Left kidney (tissue), 1 donor: ENCODE measurements at regions not wholly inside any gene's neighbourhood (a gene's known extent, or its start where the extent isn't known, plus 50 kb on each side); places are given as distances from the start of the nearest gene placed in this dataset.

Source experiments
- DNase-seq: peaks from one replicate; pipeline ENCODE4 v3.0.0-alpha.2; 2013

DNA sequence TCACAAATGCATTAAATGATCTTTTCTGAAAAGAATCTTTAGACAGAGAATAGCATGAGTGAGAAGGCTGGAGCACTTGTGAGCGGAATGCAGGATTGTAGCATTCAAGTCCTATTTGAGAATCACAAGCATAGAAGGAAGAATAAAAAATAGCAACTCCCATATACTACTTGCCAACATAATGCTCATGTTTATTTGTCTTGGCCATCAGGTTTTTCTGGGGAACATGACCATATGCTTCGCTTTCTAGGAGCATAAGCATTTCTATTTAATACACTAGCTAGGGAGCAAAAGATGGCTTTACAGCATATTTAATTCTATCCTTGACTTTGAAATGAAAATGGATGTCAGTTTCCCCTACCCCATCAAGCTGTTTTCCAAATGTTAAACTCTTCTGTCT lies 170.3 kb upstream of the MITF start:
- DNase-seq = no peak

DNA sequence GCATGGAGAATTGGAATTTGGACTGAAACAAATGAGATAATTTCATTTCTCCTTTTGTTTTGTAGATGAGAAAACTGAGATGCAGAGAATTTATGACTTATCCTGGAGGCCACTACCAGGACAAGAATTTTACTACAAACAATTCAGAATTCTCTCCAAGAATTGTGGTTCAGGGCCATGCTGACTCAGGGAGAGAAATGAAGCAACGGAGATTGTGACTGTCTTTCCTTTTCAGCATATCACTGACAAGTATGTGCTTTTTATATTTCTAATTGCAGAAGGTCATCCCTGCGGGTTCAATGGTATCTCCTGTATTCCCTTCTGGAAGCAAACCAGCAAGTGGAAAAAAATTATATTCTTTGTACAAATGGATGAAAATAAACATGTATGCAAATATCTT lies 170.8 kb upstream of the MITF start:
- DNase-seq = no peak

DNA sequence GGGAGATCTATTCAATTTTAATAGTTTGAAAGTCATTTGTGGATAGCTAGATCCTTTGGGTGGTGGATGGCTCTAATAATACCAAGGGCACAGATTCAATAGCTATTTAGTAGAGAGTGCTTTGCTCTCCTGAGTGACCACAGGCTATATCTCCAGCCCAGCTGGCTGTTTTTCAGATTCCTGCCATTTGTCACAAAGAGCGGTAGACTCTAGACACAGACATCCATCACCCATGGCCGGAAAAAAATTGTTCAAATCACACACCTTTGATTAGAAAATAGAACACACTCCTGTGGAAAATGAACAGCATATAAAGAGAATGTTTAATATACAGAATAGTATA lies 171.6 kb upstream of the MITF start:
- DNase-seq = no peak

DNA sequence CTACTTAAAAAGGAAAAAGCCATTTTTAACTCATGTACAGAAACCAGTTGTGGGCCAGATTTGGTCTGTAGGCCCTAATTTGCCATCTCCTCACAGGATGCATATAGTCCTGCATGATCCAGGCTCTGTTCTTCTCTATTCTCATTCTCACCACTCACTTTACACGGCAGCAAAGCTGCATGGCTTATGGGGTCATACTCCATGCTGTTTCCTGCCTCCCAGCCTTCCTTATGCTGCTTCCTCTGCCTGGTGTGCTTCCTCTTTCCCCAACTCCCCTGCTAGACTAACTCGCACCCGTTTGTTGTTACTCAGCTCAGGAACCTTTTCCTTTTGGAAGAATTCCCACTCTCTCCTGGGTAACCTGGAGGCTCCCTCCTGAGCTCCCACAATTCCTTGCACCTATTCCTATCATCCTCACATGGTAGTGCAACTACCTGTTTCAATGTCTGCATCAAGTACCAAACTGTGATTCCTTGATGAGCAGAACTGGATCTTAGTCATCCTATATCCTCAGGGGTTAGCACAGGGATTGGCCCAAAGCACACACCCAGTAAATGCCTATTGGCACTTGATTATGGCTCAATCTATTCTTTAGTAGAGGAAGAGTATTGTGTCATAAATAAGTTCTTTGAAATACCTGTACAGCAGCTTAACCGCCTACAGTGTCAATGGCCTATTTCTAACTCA lies 172.1 kb upstream of the MITF start:
- DNase-seq = no peak

DNA sequence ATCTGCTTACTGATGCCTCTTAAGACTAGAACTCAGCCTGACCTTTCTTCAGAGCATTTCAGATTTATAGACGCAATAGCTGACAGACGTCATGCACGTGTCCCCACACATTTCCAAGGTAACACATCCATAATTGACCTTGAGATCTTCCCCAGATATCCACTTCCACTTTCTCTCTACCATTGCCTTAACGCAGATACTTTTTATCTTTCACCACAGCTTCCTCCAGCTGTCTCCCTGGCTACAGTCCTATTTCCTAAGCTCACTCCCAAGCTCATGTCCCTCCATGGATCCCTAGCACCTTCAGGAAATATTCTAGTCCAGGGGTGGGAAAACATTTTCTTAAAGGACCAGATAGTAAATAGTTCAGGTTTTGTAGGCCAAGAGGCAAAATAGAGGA lies 173.0 kb upstream of the MITF start:
- DNase-seq = no peak

- no peak for DNase-seq
Observed at GRCh38 chr3:69565316-69565715, 173.9 kb upstream of the MITF start.

GRCh38 chr3:69563981-69564380 lies 175.3 kb upstream of the MITF start:
- DNase-seq = no peak

- DNase-seq = no peak
Observed at GRCh38 chr3:69563151-69563550, 176.1 kb upstream of the MITF start.

DNA sequence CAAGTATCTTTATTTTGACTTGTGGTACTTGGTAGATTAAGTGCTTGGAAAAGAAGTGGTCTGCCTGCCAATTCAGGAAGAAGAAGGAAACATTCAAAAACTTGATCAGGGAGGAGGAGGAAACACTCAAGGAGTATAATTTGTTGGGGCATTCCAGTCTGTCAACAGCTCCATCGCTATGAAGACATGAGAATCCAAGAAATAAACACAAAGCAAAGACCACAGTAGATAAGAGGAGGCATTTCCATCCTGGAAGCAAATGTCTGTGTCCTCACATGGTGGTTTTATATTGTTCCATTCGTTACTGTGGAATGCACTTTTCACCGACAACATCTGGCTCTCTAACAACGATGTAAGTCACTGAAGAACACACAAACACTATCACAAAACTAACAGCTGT lies 176.1 kb upstream of the FRMD4B start:
- no peak for DNase-seq

DNA sequence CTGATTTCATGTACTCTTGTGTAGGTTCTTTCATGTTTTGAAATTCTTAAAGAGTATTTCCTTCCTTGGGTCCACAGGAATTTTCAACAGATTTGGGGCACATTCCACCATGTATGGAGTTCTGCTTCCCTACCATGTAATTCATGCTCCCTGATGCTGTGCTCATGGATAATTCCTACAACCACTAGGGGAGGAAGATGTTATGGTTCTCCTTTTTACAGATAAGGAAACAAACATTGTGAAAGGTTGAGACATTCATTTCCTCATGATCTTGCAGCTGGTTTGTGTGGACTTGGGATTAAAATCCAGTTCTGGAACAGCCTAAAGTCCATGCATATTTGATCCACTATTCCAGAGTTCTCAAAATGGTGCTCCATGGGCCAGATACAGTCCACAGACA lies 174.9 kb upstream of the FRMD4B start:
- no peak for DNase-seq

- DNase-seq = no peak
Observed at GRCh38 chr3:69560116-69560515, 174.2 kb upstream of the FRMD4B start.

DNA sequence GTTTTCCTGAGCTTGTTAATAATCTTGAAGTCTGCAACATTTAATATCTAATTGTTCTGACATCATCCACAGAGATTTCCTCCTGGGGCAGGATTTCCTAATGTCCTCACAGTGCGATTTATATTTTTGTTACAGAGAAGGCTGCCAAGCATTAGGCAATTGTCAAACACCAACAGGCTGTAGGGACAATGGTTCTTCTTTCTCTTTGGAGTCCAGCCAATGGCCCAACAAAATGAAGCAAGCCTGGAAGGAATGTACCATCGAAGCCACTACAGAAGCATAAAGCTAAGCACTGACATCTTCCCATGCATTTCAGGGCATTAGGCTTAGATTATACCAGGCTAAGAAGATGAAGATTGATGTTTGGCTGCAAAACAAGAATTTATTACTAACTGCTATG lies 173.0 kb upstream of the FRMD4B start:
- DNase-seq = no peak

DNA sequence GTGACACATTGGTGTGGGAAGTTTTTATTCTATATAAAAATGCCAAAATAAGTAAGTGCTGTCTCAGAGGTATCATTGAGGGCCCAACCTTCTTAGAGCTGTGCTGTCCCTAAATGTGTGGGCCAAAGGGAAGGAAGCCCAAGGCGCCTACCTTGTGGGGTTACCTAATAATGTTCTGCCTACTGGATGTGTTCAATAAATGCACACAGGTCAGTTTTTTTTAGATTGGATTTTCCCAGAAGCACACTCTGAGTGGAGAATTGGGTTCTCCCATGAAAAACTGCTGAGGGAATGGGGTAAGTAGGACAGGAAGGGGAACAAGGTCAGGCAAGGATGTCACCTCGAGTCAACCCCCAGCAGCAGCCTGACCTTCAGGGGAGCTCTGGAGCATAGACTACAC lies 168.7 kb upstream of the FRMD4B start:
- DNase-seq = no peak

- no peak for DNase-seq
Observed at GRCh38 chr3:69553888-69554287, 168.0 kb upstream of the FRMD4B start.

DNA sequence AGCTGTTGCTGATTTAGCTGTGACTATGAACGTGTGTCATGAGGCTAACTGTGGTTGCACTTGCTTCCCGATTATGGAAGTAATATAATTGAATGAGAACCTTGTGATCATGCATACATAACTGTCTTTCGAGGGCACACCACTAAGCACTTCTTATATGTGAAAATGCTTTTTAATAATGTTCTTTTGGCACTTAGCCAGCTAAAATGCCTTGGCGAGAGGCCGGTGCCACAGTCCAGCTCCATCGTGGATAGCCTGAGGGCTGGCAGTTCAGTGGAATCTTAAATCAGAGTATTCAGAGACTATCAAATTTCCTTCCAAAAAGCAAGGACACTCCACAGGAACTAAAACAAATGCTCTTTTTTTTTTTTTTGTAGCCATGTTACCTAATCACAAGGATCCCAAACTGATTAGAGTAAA lies 161.6 kb upstream of the FRMD4B start:
- no peak for DNase-seq

GRCh38 chr3:69542805-69543429 lies 157.0 kb upstream of the FRMD4B start:
- no peak for DNase-seq

- DNase-seq = peak; percentile 48
Observed at GRCh38 chr3:69542089-69542804, 156.4 kb upstream of the FRMD4B start.

GRCh38 chr3:69541711-69542088 lies 155.8 kb upstream of the FRMD4B start:
- DNase-seq = no peak

DNA sequence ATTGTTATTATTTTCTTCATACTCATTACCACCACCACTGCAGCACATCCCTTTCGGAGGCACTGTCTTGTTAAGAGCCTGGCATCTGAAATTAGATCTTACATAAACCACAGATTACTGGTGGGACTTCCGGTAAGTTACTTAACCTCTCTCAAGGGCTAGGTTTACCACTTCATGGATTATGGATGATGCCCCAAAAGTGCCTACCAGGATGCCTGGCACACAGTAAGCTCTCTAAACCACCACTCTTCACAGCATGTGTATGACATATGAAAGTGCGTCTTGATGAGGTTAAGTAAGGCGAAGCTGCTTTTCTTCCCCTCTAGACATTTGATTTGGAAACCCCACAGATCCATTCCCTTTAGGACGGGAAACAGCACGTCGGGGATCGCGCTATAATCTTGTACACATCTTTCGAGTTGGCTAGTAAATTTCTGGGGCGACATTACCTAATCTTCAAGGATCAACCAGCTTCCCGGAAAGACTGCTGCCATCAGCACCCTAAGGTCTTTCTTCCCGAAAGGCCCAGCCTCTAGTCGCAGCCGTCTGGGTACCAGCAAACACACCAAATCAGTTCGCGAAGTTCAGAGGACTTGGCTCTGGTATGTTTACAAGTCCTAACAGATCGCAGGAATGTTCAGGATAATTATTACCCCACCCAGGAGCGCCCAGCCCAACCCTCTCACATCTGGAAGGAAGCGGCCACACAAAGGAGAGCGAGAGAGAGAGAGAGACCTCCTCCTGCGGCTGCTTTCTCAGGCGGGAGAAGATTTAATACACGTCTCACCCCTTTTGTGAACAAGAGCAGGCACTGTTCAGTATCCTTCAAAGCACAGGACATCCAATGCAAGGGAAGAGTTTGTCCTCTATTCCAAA lies 155.1 kb upstream of the FRMD4B start:
- peak; percentile 38 for DNase-seq

- no peak for DNase-seq
Observed at GRCh38 chr3:69539134-69539533, 153.2 kb upstream of the FRMD4B start.

DNA sequence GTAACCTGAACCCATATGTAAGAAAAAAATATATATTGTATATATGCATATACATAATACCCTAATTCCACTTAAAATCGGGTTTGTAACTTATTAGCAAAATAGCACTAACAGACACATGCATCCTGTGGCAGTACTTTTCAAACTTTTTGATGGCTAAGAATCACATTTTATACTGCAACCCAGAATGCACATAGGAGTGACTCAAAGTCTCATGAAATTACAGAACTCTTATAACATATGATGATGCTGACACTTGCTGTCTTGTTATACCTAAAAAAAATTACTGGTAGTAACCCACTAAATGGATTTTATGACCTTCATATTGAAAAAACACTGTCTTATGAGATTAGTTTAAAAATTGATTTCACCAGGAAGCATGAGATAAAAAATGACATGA lies 152.4 kb upstream of the FRMD4B start:
- no peak for DNase-seq

GRCh38 chr3:69536306-69537020 lies 150.6 kb upstream of the FRMD4B start:
- no peak for DNase-seq
